ENCODE measurements at regions not wholly inside any gene's neighbourhood (a gene's known extent, or its start where the extent isn't known, plus 50 kb on each side); places are given as distances from the start of the nearest gene placed in this dataset.

- Histone ChIP-seq H3K4me1 (no peaks in the 10 kb centered on the region), H3K4me3 (no peak overlapping the region), H3K27ac (no peak overlapping the region), H3K27me3 (no peaks in the 10 kb centered on the region), H3K9me3 (no peaks in the 10 kb centered on the region), H3K36me3 (ENCODE audit: low read depth, missing control alignments) (no peaks in the 10 kb centered on the region)
- intact Hi-C loops (cut with DNase I; ENCODE audit: low total_unique reads): no loop called here
- TF ChIP-seq POLR2A (IDR thresholded peaks at IDR 0.05) (no peak), CTCF (IDR thresholded peaks at IDR 0.05) (no peak)
- no peak for DNase-seq
These were observed 877.7 kb upstream of the CDH8 start for GRCh38 chr16:62913924-62914323.

- H3K4me1 ChIP-seq: no peaks in the 10 kb centered on the region
- 95 to 97% methylated on average over 2 of the region's 2 CpGs for WGBS, 2 donors
- no peaks in the 10 kb centered on the region for H3K36me3 ChIP-seq (ENCODE audit: low read depth, missing control alignments)
- H3K4me3 ChIP-seq: no peak overlapping the region
- TF ChIP-seq CTCF (IDR thresholded peaks at IDR 0.05): no peak
- no peak for TF ChIP-seq POLR2A (IDR thresholded peaks at IDR 0.05)
- no peaks in the 10 kb centered on the region for H3K27me3 ChIP-seq
- DNase-seq: no peak
- intact Hi-C loops (cut with DNase I; ENCODE audit: low total_unique reads): no loop called here
- H3K27ac ChIP-seq: no peak overlapping the region
- H3K9me3 ChIP-seq: no peaks in the 10 kb centered on the region
These were observed 877.1 kb upstream of the CDH8 start for GRCh38 chr16:62913333-62913732.

- Histone ChIP-seq H3K36me3 (ENCODE audit: low read depth, missing control alignments) (no peaks in the 10 kb centered on the region), H3K27ac (no peak overlapping the region), H3K9me3 (no peaks in the 10 kb centered on the region), H3K27me3 (no peaks in the 10 kb centered on the region), H3K4me3 (no peak overlapping the region), H3K4me1 (no peaks in the 10 kb centered on the region)
- DNase-seq: no peak
- TF ChIP-seq CTCF (IDR thresholded peaks at IDR 0.05): no peak
- no peak for TF ChIP-seq POLR2A (IDR thresholded peaks at IDR 0.05)
- WGBS, 2 donors: 78 to 79% methylated on average over 3 of the region's 3 CpGs
- intact Hi-C loops (cut with DNase I; ENCODE audit: low total_unique reads): no loop called here
These were observed 873.4 kb upstream of the CDH8 start for GRCh38 chr16:62909597-62909996.

GRCh38 chr16:62907562-62907961 lies 871.3 kb upstream of the CDH8 start:
- WGBS, 2 donors: 91 to 95% methylated on average over 1 of the region's 1 CpG
- H3K27me3 ChIP-seq: no peaks in the 10 kb centered on the region
- H3K27ac ChIP-seq: no peak overlapping the region
- intact Hi-C loops (cut with DNase I; ENCODE audit: low total_unique reads): no loop called here
- no peak for DNase-seq
- no peaks in the 10 kb centered on the region for H3K36me3 ChIP-seq (ENCODE audit: low read depth, missing control alignments)
- no peaks in the 10 kb centered on the region for H3K9me3 ChIP-seq
- H3K4me3 ChIP-seq: no peak overlapping the region
- no peak for TF ChIP-seq POLR2A (IDR thresholded peaks at IDR 0.05)
- no peaks in the 10 kb centered on the region for H3K4me1 ChIP-seq

GRCh38 chr16:62903961-62904502 lies 867.8 kb upstream of the CDH8 start:
- Histone ChIP-seq H3K4me3 (no peak overlapping the region), H3K9me3 (no peaks in the 10 kb centered on the region), H3K4me1 (no peaks in the 10 kb centered on the region), H3K27me3 (no peaks in the 10 kb centered on the region), H3K36me3 (ENCODE audit: low read depth, missing control alignments) (no peaks in the 10 kb centered on the region), H3K27ac (no peak overlapping the region)
- TF ChIP-seq POLR2A (IDR thresholded peaks at IDR 0.05): no peak
- no peak for TF ChIP-seq CTCF (IDR thresholded peaks at IDR 0.05)
- DNase-seq: no peak
- WGBS, 2 donors: 81% methylated on average over 5 of the region's 5 CpGs
- intact Hi-C loops (cut with DNase I; ENCODE audit: low total_unique reads): no loop called here

Data from testis (tissue), 2 donors.